ENCODE measurements at regions not wholly inside any gene's neighbourhood (a gene's known extent, or its start where the extent isn't known, plus 50 kb on each side); places are given as distances from the start of the nearest gene placed in this dataset.
"Not testable (repeated sequence)": the region's sequence is repeated elsewhere in the genome, so short reads cannot be mapped to it uniquely, and the experiment has no call there.

DNA sequence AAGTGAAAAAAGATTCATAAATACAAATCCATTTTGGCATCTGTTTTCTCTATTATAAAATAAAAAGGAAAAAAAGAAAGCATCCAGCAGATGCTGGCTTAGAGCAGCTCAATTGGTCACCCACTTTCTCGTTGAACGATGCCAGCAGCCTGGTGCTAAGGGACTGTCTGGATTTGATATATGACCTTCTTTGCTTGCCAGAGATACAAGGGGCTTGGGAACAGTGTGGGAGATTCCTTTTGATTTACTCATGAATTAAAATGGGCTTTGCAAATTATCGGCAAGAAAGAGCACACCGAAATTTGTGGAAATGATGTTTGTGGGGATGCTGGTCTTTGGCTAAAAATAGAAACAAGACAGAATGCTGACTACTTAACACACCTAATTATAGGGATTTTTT, 210.3 kb upstream of the STT3B start:
- no peak overlapping the region for H4K5ac ChIP-seq (ENCODE audit: insufficient read length, low read depth, low read length)
- H3T11ph ChIP-seq (ENCODE audit: low read length): no peak overlapping the region
- H3K18ac ChIP-seq (ENCODE audit: insufficient read length, low read depth, low read length): no peak overlapping the region
- no peak overlapping the region for H2BK12ac ChIP-seq (ENCODE audit: insufficient read length, low read depth, low read length)
- no peak for DNase-seq
- H3K23ac ChIP-seq (ENCODE audit: insufficient read length, low read depth, low read length): no peak overlapping the region
- H2BK5ac ChIP-seq (ENCODE audit: insufficient read length, low read length): no peak overlapping the region
- Mint-ChIP-seq H3K27ac (no peak overlapping the region), H3K9me3 (peaks cover 12 to 13% of the 10 kb centered on the region in 2 experiments), H3K4me1 (no peaks in the 10 kb centered on the region; a peak in 1 of 4 replicates), H3K36me3 (ENCODE audit: insufficient read depth in 1 of 3, low read depth in 3 of 3) (peaks cover 0 to 12% (median 0%) of the 10 kb centered on the region in 3 experiments; a peak in 3 of 7 replicates), H3K27me3 (ENCODE audit: low read depth) (peaks cover 3% of the 10 kb centered on the region), H3K4me3 (no peak overlapping the region)
- no peak overlapping the region for H3K27ac ChIP-seq (ENCODE audit: insufficient read length, low read depth, low read length)
- H4K8ac ChIP-seq (replicated peaks; ENCODE audit: insufficient read length, low read depth, low read length): no peak overlapping the region
- H3K9me3 ChIP-seq (ENCODE audit: control insufficient read depth, low read depth, low read length): no peaks in the 10 kb centered on the region
- no CpG with 5 or more reads among the region's 4 CpGs for WGBS (ENCODE audit: extremely low coverage, insufficient read length, low lambda C conversion rate)
- no peak overlapping the region for H4K91ac ChIP-seq (ENCODE audit: insufficient read length, low read depth, low read length)
- H3K9ac ChIP-seq (ENCODE audit: extremely low read depth, insufficient read length, low read length): no peak overlapping the region
- H3K4ac ChIP-seq (ENCODE audit: low read depth, low read length): no peak overlapping the region
- H3K27me3 ChIP-seq (ENCODE audit: insufficient read depth, low read length): no peaks in the 10 kb centered on the region
- no peak overlapping the region for H3K4me2 ChIP-seq (ENCODE audit: insufficient read depth, insufficient read length, low read length)
- H3K79me2 ChIP-seq (ENCODE audit: insufficient read depth, low read length): no peaks in the 10 kb centered on the region
- H3K14ac ChIP-seq (ENCODE audit: insufficient read depth, low read length): no peak overlapping the region
- no peaks in the 10 kb centered on the region for H3K23me2 ChIP-seq (ENCODE audit: insufficient read length, low read depth, low read length, poor library complexity, severe bottlenecking)
- no peaks in the 10 kb centered on the region for H4K20me1 ChIP-seq (ENCODE audit: control insufficient read depth, insufficient read depth, insufficient read length)
- H2BK120ac ChIP-seq (ENCODE audit: low read depth, low read length, poor library complexity, severe bottlenecking): no peak overlapping the region
- TF ChIP-seq CTCF (conservative IDR thresholded peaks at IDR 0.05): no peak
- H2BK15ac ChIP-seq (ENCODE audit: low read depth, low read length): no peak overlapping the region
- no peaks in the 10 kb centered on the region for H3K4me1 ChIP-seq (ENCODE audit: insufficient read depth, low read length)
- H2AK5ac ChIP-seq (ENCODE audit: insufficient read length, low read length): no peak overlapping the region
- no peaks in the 10 kb centered on the region for H3K79me1 ChIP-seq (ENCODE audit: insufficient read depth, low read depth, low read length, poor library complexity, severe bottlenecking)
- H2BK20ac ChIP-seq (ENCODE audit: low read depth, low read length, poor library complexity, severe bottlenecking): no peak overlapping the region
- no peak overlapping the region for H2AFZ ChIP-seq (ENCODE audit: low read length)
- no peak overlapping the region for H3K56ac ChIP-seq (ENCODE audit: insufficient read length, low read depth, low read length)

GRCh38 chr3:31327826-31328357, 204.8 kb upstream of the STT3B start:
- peaks cover 21 to 24% of the 10 kb centered on the region in 2 experiments for H3K9me3 Mint-ChIP-seq
- H3K4ac ChIP-seq (ENCODE audit: low read depth, low read length); H3K9me3 ChIP-seq (ENCODE audit: control insufficient read depth, low read depth, low read length); H4K91ac ChIP-seq (ENCODE audit: insufficient read length, low read depth, low read length); H2BK20ac ChIP-seq (ENCODE audit: low read depth, low read length, poor library complexity, severe bottlenecking); H3K4me1 ChIP-seq (ENCODE audit: insufficient read depth, low read length); H3K27me3 Mint-ChIP-seq (ENCODE audit: low read depth); H3K14ac ChIP-seq (ENCODE audit: insufficient read depth, low read length); H2AFZ ChIP-seq (ENCODE audit: low read length); H4K8ac ChIP-seq (replicated peaks; ENCODE audit: insufficient read length, low read depth, low read length); H3K27ac ChIP-seq (ENCODE audit: insufficient read length, low read depth, low read length); H3K18ac ChIP-seq (ENCODE audit: insufficient read length, low read depth, low read length); H4K5ac ChIP-seq (ENCODE audit: insufficient read length, low read depth, low read length); H3K27me3 ChIP-seq (ENCODE audit: insufficient read depth, low read length); H2BK5ac ChIP-seq (ENCODE audit: insufficient read length, low read length); H3T11ph ChIP-seq (ENCODE audit: low read length); H3K4me1 Mint-ChIP-seq; H2BK120ac ChIP-seq (ENCODE audit: low read depth, low read length, poor library complexity, severe bottlenecking); H3K23me2 ChIP-seq (ENCODE audit: insufficient read length, low read depth, low read length, poor library complexity, severe bottlenecking); H2BK12ac ChIP-seq (ENCODE audit: insufficient read length, low read depth, low read length); H3K4me2 ChIP-seq (ENCODE audit: insufficient read depth, insufficient read length, low read length); DNase-seq; H3K79me1 ChIP-seq (ENCODE audit: insufficient read depth, low read depth, low read length, poor library complexity, severe bottlenecking); H3K56ac ChIP-seq (ENCODE audit: insufficient read length, low read depth, low read length); H3K79me2 ChIP-seq (ENCODE audit: insufficient read depth, low read length); H2BK15ac ChIP-seq (ENCODE audit: low read depth, low read length); H3K9ac ChIP-seq (ENCODE audit: extremely low read depth, insufficient read length, low read length); H3K23ac ChIP-seq (ENCODE audit: insufficient read length, low read depth, low read length); H2AK5ac ChIP-seq (ENCODE audit: insufficient read length, low read length); H4K20me1 ChIP-seq (ENCODE audit: control insufficient read depth, insufficient read depth, insufficient read length); H3K4me3 Mint-ChIP-seq: not testable (repeated sequence)
- H3K27ac Mint-ChIP-seq: 0 out of 7 replicates have a peak overlapping the region, but pooled peaks of 1 of the 3 experiments have one; percentile 58
- peaks cover 0 to 24% (median 8%) of the 10 kb centered on the region in 3 experiments; a peak in 5 of 7 replicates for H3K36me3 Mint-ChIP-seq (ENCODE audit: insufficient read depth in 1 of 3, low read depth in 3 of 3)
- no CpG with 5 or more reads among the region's 3 CpGs for WGBS (ENCODE audit: extremely low coverage, insufficient read length, low lambda C conversion rate)
